GM21529 (cell line): ENCODE measurements at regions not wholly inside any gene's neighbourhood (a gene's known extent, or its start where the extent isn't known, plus 50 kb on each side); places are given as distances from the start of the nearest gene placed in this dataset.
"Not testable (repeated sequence)": the region's sequence is repeated elsewhere in the genome, so short reads cannot be mapped to it uniquely, and the experiment has no call there.

Experiments used
- ATAC-seq: cut with Tn5 transposase; IDR thresholded peaks from one replicate; pipeline ENCODE4 v1.9.1; 2021; ENCODE audit not compliant: unreplicated experiment

DNA sequence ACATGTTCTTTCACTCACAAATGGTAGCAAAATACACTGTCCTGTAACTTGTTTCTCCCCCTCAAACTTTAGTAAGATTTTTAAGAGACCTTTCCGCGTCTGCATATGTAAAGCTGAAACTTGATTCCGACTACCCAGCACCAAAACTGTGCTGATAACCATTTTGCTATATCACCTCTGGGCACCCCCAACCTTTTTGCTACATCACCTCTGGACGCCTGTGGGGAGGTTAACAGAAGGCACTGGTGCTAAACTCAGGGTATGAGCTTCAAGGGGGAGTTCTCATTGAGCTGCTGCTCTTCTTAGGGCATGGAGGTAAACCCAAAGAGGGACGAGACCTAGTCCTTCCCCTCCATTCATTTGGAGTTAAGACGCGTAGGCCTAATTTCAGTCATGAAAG, 67.6 kb upstream of the NFE2L3 start:
- ATAC-seq, result no peak

GRCh38 chr7:26085771-26086170, 66.2 kb upstream of the NFE2L3 start:
- no peak for ATAC-seq

- ATAC-seq, result no peak
These were observed 64.5 kb upstream of the NFE2L3 start for GRCh38 chr7:26087321-26088091.

DNA sequence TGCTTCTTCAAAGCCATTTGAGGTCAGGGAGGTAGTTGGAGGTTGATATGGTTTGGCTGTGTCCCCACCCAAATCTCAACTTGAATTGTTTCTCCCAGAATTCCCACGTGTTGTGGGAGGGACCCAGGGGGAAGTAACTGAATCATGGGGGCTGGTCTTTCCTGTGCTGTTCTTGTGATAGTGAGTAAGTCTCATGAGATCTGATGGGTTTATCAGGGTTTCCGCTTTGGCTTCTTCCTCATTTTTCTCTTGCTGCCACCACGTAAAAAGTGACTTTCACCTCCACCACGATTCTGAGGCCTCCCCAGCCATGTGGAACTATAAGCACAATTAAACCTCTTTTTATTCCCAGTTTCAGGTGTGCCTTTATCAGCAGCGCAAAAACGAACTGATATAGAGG, 62.5 kb upstream of the NFE2L3 start:
- not testable (repeated sequence) for ATAC-seq

GRCh38 chr7:26090927-26091519, 61.0 kb upstream of the NFE2L3 start:
- ATAC-seq, result no peak

- no peak for ATAC-seq
These were observed 60.1 kb upstream of the NFE2L3 start for GRCh38 chr7:26091933-26092332.

- no peak for ATAC-seq
These were observed 59.0 kb upstream of the NFE2L3 start for GRCh38 chr7:26093023-26093422.

DNA sequence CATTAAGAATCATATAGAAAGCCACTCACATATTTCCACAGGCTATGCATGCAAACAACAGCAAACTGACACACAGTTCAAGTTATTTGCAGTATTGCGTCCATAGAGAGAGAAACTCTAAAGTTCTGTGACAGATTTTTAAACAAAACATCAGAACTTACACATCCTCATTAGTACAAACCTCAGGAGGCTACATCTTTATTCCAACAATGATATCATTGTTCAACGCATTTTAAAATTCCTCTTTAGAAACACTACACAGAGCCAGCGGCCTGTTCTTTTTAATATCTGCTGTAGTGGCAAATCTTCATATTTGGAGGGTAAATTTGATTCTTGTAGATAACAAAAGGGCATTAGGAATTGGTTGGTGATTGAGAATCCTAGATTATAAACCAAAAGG, 55.9 kb upstream of the NFE2L3 start:
- no peak for ATAC-seq

DNA sequence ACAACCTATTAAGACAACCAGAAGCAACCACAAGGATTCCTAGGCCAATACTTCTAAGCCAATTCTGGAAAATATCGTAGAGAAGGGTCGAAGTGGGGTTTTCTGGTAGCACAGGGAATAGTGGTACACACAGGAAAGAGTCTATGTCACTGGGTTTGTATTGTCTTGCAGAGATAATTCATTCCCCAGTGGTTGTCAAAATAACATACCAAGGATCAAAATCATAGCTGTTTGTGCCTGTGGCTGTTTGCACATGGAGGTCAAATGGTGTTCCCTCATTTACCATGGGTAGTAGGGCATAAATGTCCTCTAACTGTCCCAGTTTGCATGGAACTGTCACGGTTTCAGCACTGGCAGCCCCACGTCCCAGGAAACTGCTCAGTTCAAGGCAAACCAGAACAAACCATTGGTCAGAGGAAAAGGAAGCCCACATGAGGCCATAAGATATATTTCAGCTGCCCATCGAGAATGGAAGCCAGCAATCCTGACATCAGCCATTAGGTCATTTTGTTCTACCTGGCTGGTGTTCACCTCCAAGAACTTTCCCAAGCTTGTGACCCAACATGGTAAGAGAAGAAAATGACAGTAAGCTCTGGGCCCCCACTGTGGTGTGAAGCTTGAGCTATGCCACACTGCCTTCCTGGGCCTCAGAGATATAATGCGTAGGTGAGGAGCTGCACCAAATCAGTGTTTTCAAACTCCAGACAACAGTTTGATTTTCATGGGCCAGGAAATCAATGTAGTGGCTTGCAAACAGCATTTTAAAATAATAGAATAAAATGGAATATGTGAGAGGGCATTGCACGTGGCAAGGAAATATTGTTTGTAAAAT, 53.9 kb upstream of the NFE2L3 start:
- ATAC-seq, result no peak

- ATAC-seq, result no peak
These were observed 52.8 kb upstream of the NFE2L3 start for GRCh38 chr7:26099236-26099635.

- peak; percentile 42 for ATAC-seq
These were observed 51.3 kb upstream of the NFE2L3 start for GRCh38 chr7:26100406-26101339.

GRCh38 chr7:26101361-26102151, 50.4 kb upstream of the NFE2L3 start:
- peak; percentile 62 for ATAC-seq

GRCh38 chr7:26102176-26102575, 49.8 kb upstream of the NFE2L3 start:
- ATAC-seq, result no peak
